A549 (cell line): ENCODE measurements at regions not wholly inside any gene's neighbourhood (a gene's known extent, or its start where the extent isn't known, plus 50 kb on each side); places are given as distances from the start of the nearest gene placed in this dataset.

Source experiments
- ATAC-seq, 2 experiments: fragments of 200-7000 bp in 1 of 2; fragments of >200 bp in 1 of 2; cut with Nextera tagmentation in 1 of 2; cut with Tn5 transposase in 1 of 2; 3 replicates each; pipeline versions ENCODE4 v1.8.0 to v1.9.1; 2018 to 2020; ENCODE audit warnings: mild to moderate bottlenecking in 1 of 2, moderate library complexity in 1 of 2
- CTCF ChIA-PET: fragments of 300-600 bp; sonication (Branson Sonifier 250); formaldehyde crosslinking; extraction: SDS; loops from one replicate; lab custom pipeline; 2021; ENCODE audit warnings: antibody characterized with exemption, inconsistent platforms; lab: Yijun Ruan, JAX
- POLR2A ChIA-PET: fragments of 350-600 bp; formaldehyde crosslinking; extraction: SDS; loops from one replicate; lab custom pipeline; 2021; ENCODE audit warnings: antibody characterized with exemption, inconsistent platforms; lab: Yijun Ruan, JAX
- DNase-seq, 2 experiments: peaks; one replicate each; pipeline versions ENCODE4 v3.0.0 to v3.0.0-alpha.2; 2011 to 2016; ENCODE audit warnings: low read depth in 1 of 2, low spot score in 1 of 2
- FAIRE-seq: peaks from 2 replicates; lab custom pipeline; 2011; peaks lifted over from hg19 to GRCh38; lab: Jason Lieb, UNC
- H3K27ac ChIP-seq, 2 experiments: fragments of >200 bp; sonication (Bioruptor Twin); formaldehyde crosslinking; 3 replicates each; pipeline ENCODE4 v1.5.1; 2016 to 2017
- H3K4me1 ChIP-seq: fragments of >200 bp; sonication (Bioruptor Twin); formaldehyde crosslinking; 3 replicates; pipeline ENCODE4 v1.6.1; 2016
- H3K4me2 ChIP-seq: fragments of >200 bp; sonication (Bioruptor Twin); formaldehyde crosslinking; 3 replicates; pipeline ENCODE4 v1.6.1; 2016
- H3K4me3 ChIP-seq: fragments of >200 bp; sonication (Bioruptor Twin); formaldehyde crosslinking; 3 replicates; pipeline ENCODE4 v1.5.1; 2016
- H3K9me3 ChIP-seq: fragments of >200 bp; sonication (Bioruptor Twin); formaldehyde crosslinking; 3 replicates; pipeline ENCODE4 v1.6.1; 2016
- EHMT2 ChIP-seq: fragments of 200-600 bp; sonication (generic); IDR thresholded peaks from 2 replicates; pipeline ENCODE4 v1.6.1; 2016; ENCODE audit warnings: antibody characterized with exemption, low read depth, mild to moderate bottlenecking, moderate library complexity
- EP300 ChIP-seq, 2 experiments: fragments of >200 bp; sonication (Bioruptor Twin); formaldehyde crosslinking; IDR thresholded peaks; 2 replicates in 1 of 2; 3 replicates in 1 of 2; pipeline ENCODE4 v1.6.1; 2016 to 2017
- ESRRA ChIP-seq: fragments of 150-350 bp; IDR thresholded peaks from 2 replicates; pipeline ENCODE4 v1.6.1; 2014; ENCODE audit warnings: mild to moderate bottlenecking, low read length, borderline replicate concordance
- FOSL2 ChIP-seq, 2 experiments: fragments of 450-650 bp in 1 of 2; fragments of >200 bp in 1 of 2; sonication (Bioruptor Twin) in 1 of 2; formaldehyde crosslinking; IDR thresholded peaks; 2 replicates each; pipeline versions ENCODE4 v1.5.0 to v1.6.1; 2016 to 2020; ENCODE audit warnings: mild to moderate bottlenecking in 1 of 2, moderate library complexity in 1 of 2
- FOXS1 ChIP-seq: fragments of 250-450 bp; sonication (Bioruptor Pico); IDR thresholded peaks from 2 replicates; pipeline ENCODE4 v1.5.0; 2020; ENCODE audit warnings: mild to moderate bottlenecking, moderate library complexity
- HOXB13 ChIP-seq: fragments of 250-450 bp; sonication (Bioruptor Pico); IDR thresholded peaks from 2 replicates; pipeline ENCODE4 v1.5.0; 2020; ENCODE audit warnings: low read depth, mild to moderate bottlenecking, moderate library complexity
- HOXB5 ChIP-seq: fragments of 250-450 bp; sonication (Bioruptor Pico); IDR thresholded peaks from 2 replicates; pipeline ENCODE4 v1.5.0; 2020; ENCODE audit warnings: mild to moderate bottlenecking, moderate library complexity
- JUNB ChIP-seq: fragments of >200 bp; sonication (Bioruptor Twin); formaldehyde crosslinking; IDR thresholded peaks from 2 replicates; pipeline ENCODE4 v1.6.1; 2016
- KDM1A ChIP-seq: fragments of 200-600 bp; sonication (generic); IDR thresholded peaks from 2 replicates; pipeline ENCODE4 v1.6.1; 2016; ENCODE audit warnings: low read depth, mild to moderate bottlenecking
- MAZ ChIP-seq: fragments of 150-350 bp; IDR thresholded peaks from 2 replicates; pipeline ENCODE4 v1.6.1; 2014; ENCODE audit warnings: antibody characterized with exemption, low read depth, low read length, borderline replicate concordance
- NPAS2 ChIP-seq: fragments of 250-450 bp; sonication (Bioruptor Pico); IDR thresholded peaks from 2 replicates; pipeline ENCODE4 v1.8.0; 2022; ENCODE audit warnings: mild to moderate bottlenecking, moderate library complexity, borderline replicate concordance
- NR3C1 ChIP-seq: fragments of >200 bp; sonication (Bioruptor Twin); formaldehyde crosslinking; IDR thresholded peaks from 3 replicates; pipeline ENCODE4 v1.6.1; 2017
- RAD21 ChIP-seq, 2 experiments: fragments of >200 bp in 1 of 2; sonication (Bioruptor Twin) in 1 of 2; formaldehyde crosslinking in 1 of 2; IDR thresholded peaks in 1 of 2; conservative IDR thresholded peaks in 1 of 2; 2 replicates in 1 of 2; 3 replicates in 1 of 2; pipeline ENCODE4 v1.6.1; 2012 to 2018; ENCODE audit warnings: inconsistent platforms in 1 of 2
- RFX5 ChIP-seq: fragments of 450-650 bp; IDR thresholded peaks from 2 replicates; pipeline ENCODE4 v1.7.1; 2014; ENCODE audit warnings: antibody characterized with exemption, mild to moderate bottlenecking, moderate library complexity
- ZC3H11A ChIP-seq: fragments of 450-650 bp; IDR thresholded peaks from 2 replicates; pipeline ENCODE4 v1.6.1; 2014; ENCODE audit warnings: antibody characterized with exemption, mild to moderate bottlenecking
- ZSCAN20 ChIP-seq: fragments of 250-450 bp; sonication (Bioruptor Pico); IDR thresholded peaks from 2 replicates; pipeline ENCODE4 v1.8.0; 2022; ENCODE audit warnings: mild to moderate bottlenecking, moderate library complexity
- WGBS: methylation state at CpG from one replicate; pipeline ENCODE4 v1.1.6; 2017; ENCODE audit errors: missing lambda C conversion rate; 5-methylcytosine and 5-hydroxymethylcytosine counted together
- TF ChIP-seq, protein P1 (sequence below): fragments of 250-450 bp; sonication (Bioruptor Pico); IDR thresholded peaks from 2 replicates; pipeline ENCODE4 v1.5.0; 2020; ENCODE audit warnings: low read depth, mild to moderate bottlenecking, moderate library complexity
- TF ChIP-seq, protein P2 (sequence below): fragments of 250-450 bp; sonication (Bioruptor Pico); IDR thresholded peaks from 2 replicates; pipeline ENCODE4 v1.5.0; 2021; ENCODE audit warnings: mild to moderate bottlenecking, moderate library complexity, borderline replicate concordance
- TF ChIP-seq, protein P3 (sequence below): IDR thresholded peaks from 2 replicates; pipeline ENCODE4 v1.6.1; 2012
- TF ChIP-seq, protein P4 (sequence below): fragments of >200 bp; sonication (Bioruptor Twin); formaldehyde crosslinking; IDR thresholded peaks from 3 replicates; pipeline ENCODE4 v1.5.1; 2016
- TF ChIP-seq, protein P5 (sequence below): IDR thresholded peaks from 2 replicates; pipeline ENCODE4 v1.6.1; 2012; ENCODE audit warnings: low read depth, borderline replicate concordance
- TF ChIP-seq, protein P6 (sequence below): IDR thresholded peaks from 2 replicates; pipeline ENCODE4 v1.6.1; 2012

DNA sequence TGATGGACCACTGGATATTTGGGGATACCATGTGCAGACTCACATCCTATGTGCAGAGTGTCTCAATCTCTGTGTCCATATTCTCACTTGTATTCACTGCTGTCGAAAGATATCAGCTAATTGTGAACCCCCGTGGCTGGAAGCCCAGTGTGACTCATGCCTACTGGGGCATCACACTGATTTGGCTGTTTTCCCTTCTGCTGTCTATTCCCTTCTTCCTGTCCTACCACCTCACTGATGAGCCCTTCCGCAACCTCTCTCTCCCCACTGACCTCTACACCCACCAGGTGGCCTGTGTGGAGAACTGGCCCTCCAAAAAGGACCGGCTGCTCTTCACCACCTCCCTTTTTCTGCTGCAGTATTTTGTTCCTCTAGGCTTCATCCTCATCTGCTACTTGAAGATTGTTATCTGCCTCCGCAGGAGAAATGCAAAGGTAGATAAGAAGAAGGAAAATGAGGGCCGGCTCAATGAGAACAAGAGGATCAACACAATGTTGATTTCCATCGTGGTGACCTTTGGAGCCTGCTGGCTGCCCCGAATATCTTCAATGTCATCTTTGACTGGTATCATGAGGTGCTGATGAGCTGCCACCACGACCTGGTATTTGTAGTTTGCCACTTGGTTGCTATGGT, 54.5 kb upstream of the HNRNPA0 start:
- ChIA-PET POLR2A (no interaction called here), CTCF (interaction anchor here (1.3 to 1.6 kb wide), 3 partner anchors 10 to 30 kb away, joined by 3 to 6 read pairs (median 5); no protein-coding TSS in a partner anchor)
- DNase-seq (no peak), ATAC-seq (peak in 1 of 2 experiments; percentile 39; a peak in 1 of 6 replicates), FAIRE-seq (no peak)
- Histone ChIP-seq H3K4me2 (no peak overlapping the region), H3K27ac (no peak overlapping the region), H3K4me3 (no peak overlapping the region), H3K4me1 (peaks cover 4% of the 10 kb centered on the region; the same call in 1 of the 3 replicates), H3K9me3 (no peaks in the 10 kb centered on the region)
- 59% methylated on average over 9 of the region's 9 CpGs for WGBS
- TF ChIP-seq, protein P1, sequence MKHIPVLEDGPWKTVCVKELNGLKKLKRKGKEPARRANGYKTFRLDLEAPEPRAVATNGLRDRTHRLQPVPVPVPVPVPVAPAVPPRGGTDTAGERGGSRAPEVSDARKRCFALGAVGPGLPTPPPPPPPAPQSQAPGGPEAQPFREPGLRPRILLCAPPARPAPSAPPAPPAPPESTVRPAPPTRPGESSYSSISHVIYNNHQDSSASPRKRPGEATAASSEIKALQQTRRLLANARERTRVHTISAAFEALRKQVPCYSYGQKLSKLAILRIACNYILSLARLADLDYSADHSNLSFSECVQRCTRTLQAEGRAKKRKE (CRISPR knock-in tag) = no peak
- TF ChIP-seq RAD21 (conservative IDR thresholded peaks at IDR 0.05 in 1 of 2, IDR thresholded peaks at IDR 0.05 in 1 of 2) (no peak), EP300 (IDR thresholded peaks at IDR 0.05) (no peak), RFX5 (no peak), ZSCAN20 (CRISPR knock-in tag) (no peak), NR3C1 (no peak), KDM1A (no peak), HOXB5 (CRISPR knock-in tag) (no peak), HOXB13 (CRISPR knock-in tag) (no peak), ZC3H11A (no peak)

DNA sequence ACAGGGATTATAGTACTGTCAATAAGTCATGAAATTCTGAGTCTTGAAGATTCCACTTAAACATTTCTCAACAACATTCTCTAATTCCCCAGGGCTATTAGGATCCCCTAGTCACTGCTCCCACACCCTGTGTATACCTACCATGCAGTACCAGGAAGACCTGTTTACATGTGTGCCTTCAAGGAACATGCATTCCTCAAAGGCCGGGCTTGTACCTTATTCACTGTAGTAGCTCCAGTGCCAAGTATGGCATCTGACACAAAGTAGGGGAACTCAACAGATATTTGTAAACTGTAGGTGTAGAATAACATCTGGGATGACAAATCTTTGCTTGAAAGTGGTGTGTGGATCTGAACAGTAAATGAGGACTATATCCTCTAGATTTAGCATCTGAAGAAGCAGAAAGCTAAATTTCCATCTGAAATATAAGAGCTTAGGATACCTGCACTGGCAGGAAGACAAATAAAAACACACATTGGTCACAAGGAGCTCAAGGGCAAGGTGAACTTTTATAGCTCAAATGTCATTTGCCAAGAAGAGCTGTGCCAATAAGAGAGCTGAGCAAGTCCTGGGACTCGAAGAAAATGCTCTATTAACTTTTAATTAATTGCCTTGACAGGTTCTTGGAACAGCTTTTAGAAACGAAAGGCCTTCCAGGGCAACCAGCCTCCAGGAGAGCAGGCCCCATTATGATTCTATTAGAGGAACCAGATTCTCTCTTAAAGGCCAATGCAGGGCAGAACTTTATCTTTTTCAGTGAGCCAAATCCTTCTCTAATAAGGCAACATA, 52.3 kb upstream of the MYOT start:
- POLR2A ChIA-PET = no interaction called here
- DNase-seq = no peak
- peak in 1 of 2 experiments; percentile 36; a peak in 1 of 6 replicates for ATAC-seq
- H3K27ac ChIP-seq = no peak overlapping the region
- peaks cover 8% of the 10 kb centered on the region; the same call in 2 of the 3 replicates for H3K4me1 ChIP-seq
- no peaks in the 10 kb centered on the region for H3K9me3 ChIP-seq
- FAIRE-seq = no peak
- CTCF ChIA-PET = interaction anchor here (0.6 to 5.2 kb wide), 5 partner anchors 10 to 83 kb away, joined by 3 to 58 read pairs (median 4); no protein-coding TSS in a partner anchor
- no peak for TF ChIP-seq HOXB5 (CRISPR knock-in tag)
- no peak for TF ChIP-seq JUNB
- TF ChIP-seq NPAS2 = no peak
- TF ChIP-seq, protein P2, sequence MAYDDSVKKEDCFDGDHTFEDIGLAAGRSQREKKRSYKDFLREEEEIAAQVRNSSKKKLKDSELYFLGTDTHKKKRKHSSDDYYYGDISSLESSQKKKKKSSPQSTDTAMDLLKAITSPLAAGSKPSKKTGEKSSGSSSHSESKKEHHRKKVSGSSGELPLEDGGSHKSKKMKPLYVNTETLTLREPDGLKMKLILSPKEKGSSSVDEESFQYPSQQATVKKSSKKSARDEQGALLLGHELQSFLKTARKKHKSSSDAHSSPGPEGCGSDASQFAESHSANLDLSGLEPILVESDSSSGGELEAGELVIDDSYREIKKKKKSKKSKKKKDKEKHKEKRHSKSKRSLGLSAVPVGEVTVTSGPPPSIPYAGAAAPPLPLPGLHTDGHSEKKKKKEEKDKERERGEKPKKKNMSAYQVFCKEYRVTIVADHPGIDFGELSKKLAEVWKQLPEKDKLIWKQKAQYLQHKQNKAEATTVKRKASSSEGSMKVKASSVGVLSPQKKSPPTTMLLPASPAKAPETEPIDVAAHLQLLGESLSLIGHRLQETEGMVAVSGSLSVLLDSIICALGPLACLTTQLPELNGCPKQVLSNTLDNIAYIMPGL (CRISPR knock-in tag) = no peak
- no peak for TF ChIP-seq MAZ
- TF ChIP-seq, protein P3, sequence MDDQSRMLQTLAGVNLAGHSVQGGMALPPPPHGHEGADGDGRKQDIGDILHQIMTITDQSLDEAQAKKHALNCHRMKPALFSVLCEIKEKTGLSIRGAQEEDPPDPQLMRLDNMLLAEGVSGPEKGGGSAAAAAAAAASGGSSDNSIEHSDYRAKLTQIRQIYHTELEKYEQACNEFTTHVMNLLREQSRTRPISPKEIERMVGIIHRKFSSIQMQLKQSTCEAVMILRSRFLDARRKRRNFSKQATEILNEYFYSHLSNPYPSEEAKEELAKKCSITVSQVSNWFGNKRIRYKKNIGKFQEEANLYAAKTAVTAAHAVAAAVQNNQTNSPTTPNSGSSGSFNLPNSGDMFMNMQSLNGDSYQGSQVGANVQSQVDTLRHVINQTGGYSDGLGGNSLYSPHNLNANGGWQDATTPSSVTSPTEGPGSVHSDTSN = no peak
- no peak for TF ChIP-seq ESRRA
- no peak for TF ChIP-seq FOSL2 (IDR thresholded peaks at IDR 0.05)
- TF ChIP-seq FOSL2 (CRISPR knock-in tag; IDR thresholded peaks at IDR 0.05) = no peak
- TF ChIP-seq FOXS1 = no peak
- TF ChIP-seq RAD21 (conservative IDR thresholded peaks at IDR 0.05 in 1 of 2, IDR thresholded peaks at IDR 0.05 in 1 of 2) = no peak
- TF ChIP-seq, protein P4, sequence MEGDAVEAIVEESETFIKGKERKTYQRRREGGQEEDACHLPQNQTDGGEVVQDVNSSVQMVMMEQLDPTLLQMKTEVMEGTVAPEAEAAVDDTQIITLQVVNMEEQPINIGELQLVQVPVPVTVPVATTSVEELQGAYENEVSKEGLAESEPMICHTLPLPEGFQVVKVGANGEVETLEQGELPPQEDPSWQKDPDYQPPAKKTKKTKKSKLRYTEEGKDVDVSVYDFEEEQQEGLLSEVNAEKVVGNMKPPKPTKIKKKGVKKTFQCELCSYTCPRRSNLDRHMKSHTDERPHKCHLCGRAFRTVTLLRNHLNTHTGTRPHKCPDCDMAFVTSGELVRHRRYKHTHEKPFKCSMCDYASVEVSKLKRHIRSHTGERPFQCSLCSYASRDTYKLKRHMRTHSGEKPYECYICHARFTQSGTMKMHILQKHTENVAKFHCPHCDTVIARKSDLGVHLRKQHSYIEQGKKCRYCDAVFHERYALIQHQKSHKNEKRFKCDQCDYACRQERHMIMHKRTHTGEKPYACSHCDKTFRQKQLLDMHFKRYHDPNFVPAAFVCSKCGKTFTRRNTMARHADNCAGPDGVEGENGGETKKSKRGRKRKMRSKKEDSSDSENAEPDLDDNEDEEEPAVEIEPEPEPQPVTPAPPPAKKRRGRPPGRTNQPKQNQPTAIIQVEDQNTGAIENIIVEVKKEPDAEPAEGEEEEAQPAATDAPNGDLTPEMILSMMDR = no peak
- TF ChIP-seq EHMT2 = no peak
- TF ChIP-seq, protein P5, sequence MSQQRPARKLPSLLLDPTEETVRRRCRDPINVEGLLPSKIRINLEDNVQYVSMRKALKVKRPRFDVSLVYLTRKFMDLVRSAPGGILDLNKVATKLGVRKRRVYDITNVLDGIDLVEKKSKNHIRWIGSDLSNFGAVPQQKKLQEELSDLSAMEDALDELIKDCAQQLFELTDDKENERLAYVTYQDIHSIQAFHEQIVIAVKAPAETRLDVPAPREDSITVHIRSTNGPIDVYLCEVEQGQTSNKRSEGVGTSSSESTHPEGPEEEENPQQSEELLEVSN = no peak
- TF ChIP-seq, protein P6, sequence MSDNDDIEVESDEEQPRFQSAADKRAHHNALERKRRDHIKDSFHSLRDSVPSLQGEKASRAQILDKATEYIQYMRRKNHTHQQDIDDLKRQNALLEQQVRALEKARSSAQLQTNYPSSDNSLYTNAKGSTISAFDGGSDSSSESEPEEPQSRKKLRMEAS = no peak
- TF ChIP-seq EP300 (IDR thresholded peaks at IDR 0.05) = no peak
- TF ChIP-seq, all 56 proteins: peak for 0
- Histone ChIP-seq H3K4me3 (no peak overlapping the region), H3K4me2 (no peak overlapping the region)
- WGBS = 35% methylated on average over 3 of the region's 3 CpGs
